Tibial nerve (tissue), 3 donors: ENCODE measurements at regions not wholly inside any gene's neighbourhood (a gene's known extent, or its start where the extent isn't known, plus 50 kb on each side); places are given as distances from the start of the nearest gene placed in this dataset.

Experiments used
- POLR2A ChIP-seq, 2 donors: fragments of 450-650 bp; IDR thresholded peaks; one replicate each; pipeline ENCODE4 v1.6.1; 2017; ENCODE audit warnings: antibody characterized with exemption in 2 of 2, mild to moderate bottlenecking in 2 of 2, moderate library complexity in 2 of 2
- TF ChIP-seq, protein P1 (sequence below), 5 experiments: fragments of 200-600 bp in 3 of 5; fragments of 450-650 bp in 2 of 5; sonication (generic) in 3 of 5; IDR thresholded peaks; one replicate each; pipeline ENCODE4 v1.5.1; 2016 to 2019; ENCODE audit warnings: antibody characterized with exemption in 5 of 5, mild to moderate bottlenecking in 3 of 5, moderate library complexity in 2 of 5

DNA sequence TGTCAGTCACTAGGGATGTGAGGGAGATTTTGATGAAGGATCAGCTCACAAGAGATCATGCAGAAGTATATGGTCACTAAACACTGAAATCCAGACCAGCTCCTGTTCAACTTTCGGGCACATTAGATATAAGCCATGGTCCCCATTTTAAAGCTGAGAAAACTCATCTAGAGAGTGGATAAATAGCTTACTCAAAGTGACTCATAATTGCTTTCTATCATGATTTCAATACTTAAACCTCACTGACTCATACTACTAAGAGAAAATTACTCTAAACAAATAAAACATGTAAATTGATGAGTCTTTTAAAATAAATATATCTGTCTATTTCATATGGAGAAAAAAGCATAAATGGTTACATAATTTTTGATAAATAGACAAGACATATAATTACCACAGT, 567.7 kb downstream of the TLR4 start:
- TF ChIP-seq, protein P1, sequence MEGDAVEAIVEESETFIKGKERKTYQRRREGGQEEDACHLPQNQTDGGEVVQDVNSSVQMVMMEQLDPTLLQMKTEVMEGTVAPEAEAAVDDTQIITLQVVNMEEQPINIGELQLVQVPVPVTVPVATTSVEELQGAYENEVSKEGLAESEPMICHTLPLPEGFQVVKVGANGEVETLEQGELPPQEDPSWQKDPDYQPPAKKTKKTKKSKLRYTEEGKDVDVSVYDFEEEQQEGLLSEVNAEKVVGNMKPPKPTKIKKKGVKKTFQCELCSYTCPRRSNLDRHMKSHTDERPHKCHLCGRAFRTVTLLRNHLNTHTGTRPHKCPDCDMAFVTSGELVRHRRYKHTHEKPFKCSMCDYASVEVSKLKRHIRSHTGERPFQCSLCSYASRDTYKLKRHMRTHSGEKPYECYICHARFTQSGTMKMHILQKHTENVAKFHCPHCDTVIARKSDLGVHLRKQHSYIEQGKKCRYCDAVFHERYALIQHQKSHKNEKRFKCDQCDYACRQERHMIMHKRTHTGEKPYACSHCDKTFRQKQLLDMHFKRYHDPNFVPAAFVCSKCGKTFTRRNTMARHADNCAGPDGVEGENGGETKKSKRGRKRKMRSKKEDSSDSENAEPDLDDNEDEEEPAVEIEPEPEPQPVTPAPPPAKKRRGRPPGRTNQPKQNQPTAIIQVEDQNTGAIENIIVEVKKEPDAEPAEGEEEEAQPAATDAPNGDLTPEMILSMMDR (IDR thresholded peaks at IDR 0.05) = no peak
- no peak for TF ChIP-seq POLR2A (IDR thresholded peaks at IDR 0.05)
